H1 (cell line): ENCODE measurements at regions not wholly inside any gene's neighbourhood (a gene's known extent, or its start where the extent isn't known, plus 50 kb on each side); places are given as distances from the start of the nearest gene placed in this dataset.

Source experiments
- CTCF ChIA-PET: fragments of 300-600 bp; sonication (Branson Sonifier 250); formaldehyde crosslinking; loops from one replicate; lab custom pipeline; 2021; ENCODE audit not compliant: partially characterized antibody; lab: Charles Lee
- POLR2A ChIA-PET: fragments of 300-600 bp; sonication (Branson Sonifier 250); formaldehyde crosslinking; loops from one replicate; lab custom pipeline; 2021; ENCODE audit warnings: inconsistent platforms; ENCODE audit not compliant: partially characterized antibody; lab: Charles Lee
- DNase-seq, 2 experiments: peaks; one replicate each; pipeline versions ENCODE4 v3.0.0 to v3.0.0-alpha.2; 2010 to 2022; ENCODE audit warnings: low spot score in 2 of 2, low read depth in 1 of 2, mixed read lengths in 1 of 2
- FAIRE-seq: peaks from 2 replicates; lab custom pipeline; 2011; peaks lifted over from hg19 to GRCh38; lab: Jason Lieb, UNC
- H2AFZ ChIP-seq: 2 replicates; pipeline ENCODE4 v1.8.1; 2012; ENCODE audit warnings: low read length, inconsistent platforms
- H2AK5ac ChIP-seq: 2 replicates; pipeline ENCODE4 v1.6.1; 2013; ENCODE audit warnings: low read depth, low read length
- H2BK120ac ChIP-seq: replicated peaks from 2 replicates; pipeline ENCODE3; 2013; ENCODE audit warnings: low read depth, low read length, inconsistent platforms
- H2BK12ac ChIP-seq: 2 replicates; pipeline ENCODE4 v1.6.1; 2013; ENCODE audit warnings: low read depth, low read length
- H2BK15ac ChIP-seq: 2 replicates; pipeline ENCODE4 v1.6.1; 2013; ENCODE audit warnings: low read length
- H2BK20ac ChIP-seq: 2 replicates; pipeline ENCODE4 v1.6.1; 2013; ENCODE audit warnings: low read length
- H2BK5ac ChIP-seq: 2 replicates; pipeline ENCODE4 v1.6.1; 2013; ENCODE audit warnings: low read depth, low read length
- H3K14ac ChIP-seq: 2 replicates; pipeline ENCODE4 v1.6.1; 2013; ENCODE audit warnings: inconsistent platforms; ENCODE audit not compliant: insufficient read length
- H3K18ac ChIP-seq: 2 replicates; pipeline ENCODE4 v1.6.1; 2013; ENCODE audit warnings: low read length; ENCODE audit errors: extremely low read depth
- H3K23ac ChIP-seq: 2 replicates; pipeline ENCODE4 v1.6.1; 2013; ENCODE audit warnings: inconsistent platforms; ENCODE audit not compliant: insufficient read length
- H3K23me2 ChIP-seq: 2 replicates; pipeline ENCODE4 v1.6.1; 2013; ENCODE audit warnings: low read depth, low read length
- H3K27ac ChIP-seq: 2 replicates; pipeline ENCODE4 v1.6.1; 2011; ENCODE audit warnings: low read depth, low read length, inconsistent platforms
- H3K27me3 ChIP-seq, 4 experiments: replicated peaks in 1 of 4; 1 replicate in 1 of 4; 2 replicates in 3 of 4; pipeline versions ENCODE4 v1.6.1 to v1.8.1; 2011 to 2013; ENCODE audit warnings: low read length in 3 of 4, mild to moderate bottlenecking in 3 of 4, inconsistent platforms in 2 of 4, mixed read lengths in 2 of 4, moderate library complexity in 1 of 4; ENCODE audit not compliant: control insufficient read depth in 3 of 4, insufficient read depth in 3 of 4; ENCODE audit errors: extremely low read depth in 1 of 4
- H3K36me3 ChIP-seq, 4 experiments: 2 replicates each; pipeline versions ENCODE4 v1.6.1 to v1.8.1; 2011 to 2013; ENCODE audit warnings: mild to moderate bottlenecking in 4 of 4, low read length in 3 of 4, moderate library complexity in 2 of 4, control low read depth in 1 of 4, inconsistent platforms in 1 of 4; ENCODE audit not compliant: insufficient read depth in 4 of 4, control insufficient read depth in 2 of 4
- H3K4ac ChIP-seq: replicated peaks from 2 replicates; pipeline ENCODE3; 2013; ENCODE audit warnings: low read length, low read depth, mixed read lengths, inconsistent platforms; ENCODE audit not compliant: insufficient read length
- H3K4me1 ChIP-seq, 4 experiments: replicated peaks in 1 of 4; 1 replicate in 1 of 4; 2 replicates in 3 of 4; pipeline versions ENCODE4 v1.6.1 to v1.8.1; 2011 to 2013; ENCODE audit warnings: low read length in 3 of 4, inconsistent platforms in 2 of 4, mixed read lengths in 1 of 4; ENCODE audit not compliant: insufficient read depth in 4 of 4, control insufficient read depth in 3 of 4
- H3K4me2 ChIP-seq, 2 experiments: 2 replicates each; pipeline versions ENCODE4 v1.6.1 to v1.8.1; 2011 to 2013; ENCODE audit warnings: low read depth in 2 of 2, low read length in 2 of 2, control low read depth in 1 of 2, inconsistent platforms in 1 of 2, mild to moderate bottlenecking in 1 of 2; ENCODE audit not compliant: insufficient read depth in 1 of 2
- H3K4me3 ChIP-seq, 4 experiments: fragments of 200-600, 300-600 bp in 1 of 4; sonication (generic), shearing (Covaris generic), sonication (Bioruptor Twin) in 1 of 4; 2 replicates each; pipeline versions ENCODE4 v1.5.1 to v1.8.1; 2011 to 2016; ENCODE audit warnings: low read length in 4 of 4, low read depth in 3 of 4, control low read depth in 2 of 4, inconsistent platforms in 2 of 4, mild to moderate bottlenecking in 2 of 4, mixed read lengths in 1 of 4, moderate library complexity in 1 of 4; ENCODE audit not compliant: insufficient read depth in 2 of 4; ENCODE audit errors: extremely low read depth in 1 of 4
- H3K56ac ChIP-seq: replicated peaks from 2 replicates; pipeline ENCODE3; 2013; ENCODE audit warnings: low read depth, mild to moderate bottlenecking, mixed read lengths, low read length, inconsistent platforms; ENCODE audit not compliant: insufficient read length
- H3K79me1 ChIP-seq: 2 replicates; pipeline ENCODE4 v1.6.1; 2013; ENCODE audit warnings: low read depth, low read length, control low read depth
- H3K79me2 ChIP-seq, 2 experiments: 2 replicates each; pipeline versions ENCODE4 v1.6.1 to v1.8.1; 2012 to 2013; ENCODE audit warnings: low read length in 2 of 2, mild to moderate bottlenecking in 2 of 2, inconsistent platforms in 1 of 2; ENCODE audit not compliant: insufficient read depth in 2 of 2, control insufficient read depth in 1 of 2
- H3K9ac ChIP-seq, 4 experiments: replicated peaks in 1 of 4; 1 replicate in 1 of 4; 2 replicates in 3 of 4; pipeline versions ENCODE4 v1.6.1 to v1.8.1; 2011 to 2013; ENCODE audit warnings: low read depth in 3 of 4, low read length in 3 of 4, control low read depth in 2 of 4, mild to moderate bottlenecking in 2 of 4, moderate library complexity in 2 of 4, inconsistent platforms in 1 of 4; ENCODE audit errors: extremely low read depth in 1 of 4
- H3K9me3 ChIP-seq, 2 experiments: 2 replicates each; pipeline versions ENCODE4 v1.6.1 to v1.8.1; 2012 to 2013; ENCODE audit warnings: mild to moderate bottlenecking in 2 of 2, moderate library complexity in 2 of 2, control low read depth in 1 of 2, inconsistent platforms in 1 of 2, low read depth in 1 of 2, low read length in 1 of 2, mixed read lengths in 1 of 2; ENCODE audit not compliant: insufficient read depth in 2 of 2
- H4K20me1 ChIP-seq, 2 experiments: replicated peaks in 1 of 2; 2 replicates each; pipeline versions ENCODE3 to v1.8.1; 2011 to 2013; ENCODE audit warnings: inconsistent platforms in 2 of 2, low read length in 2 of 2, mild to moderate bottlenecking in 1 of 2; ENCODE audit not compliant: insufficient read depth in 2 of 2, control insufficient read depth in 1 of 2
- H4K5ac ChIP-seq: 2 replicates; pipeline ENCODE4 v1.6.1; 2013; ENCODE audit warnings: low read length, low read depth, mixed read lengths, inconsistent platforms; ENCODE audit not compliant: insufficient read length
- H4K8ac ChIP-seq: 2 replicates; pipeline ENCODE4 v1.8.0; 2013; ENCODE audit warnings: mild to moderate bottlenecking, moderate library complexity, low read length, inconsistent platforms; ENCODE audit not compliant: insufficient read depth; ENCODE audit errors: extremely low read depth
- H4K91ac ChIP-seq: replicated peaks from 2 replicates; pipeline ENCODE3; 2013; ENCODE audit warnings: low read length, mixed read lengths, inconsistent platforms; ENCODE audit not compliant: insufficient read length
- BACH1 ChIP-seq: IDR thresholded peaks from 2 replicates; pipeline ENCODE4 v1.6.1; 2012; ENCODE audit warnings: low read length, improper control_type of control experiment
- BRCA1 ChIP-seq: IDR thresholded peaks from 2 replicates; pipeline ENCODE4 v1.6.1; 2012; ENCODE audit warnings: low read depth, low read length, improper control_type of control experiment
- CREB1 ChIP-seq: IDR thresholded peaks from 2 replicates; pipeline ENCODE4 v1.6.1; 2012; ENCODE audit warnings: inconsistent platforms
- FOSL1 ChIP-seq: IDR thresholded peaks from 2 replicates; pipeline ENCODE4 v1.6.1; 2011; ENCODE audit warnings: mild to moderate bottlenecking, low read depth, low read length, moderate library complexity; ENCODE audit not compliant: insufficient read depth
- JUND ChIP-seq: IDR thresholded peaks from 2 replicates; pipeline ENCODE4 v1.6.1; 2011; ENCODE audit warnings: mild to moderate bottlenecking, improper control_type of control experiment, low read length
- KDM5A ChIP-seq: fragments of 200-600 bp; IDR thresholded peaks from 2 replicates; pipeline ENCODE4 v1.7.1; 2012; ENCODE audit warnings: mild to moderate bottlenecking, low read length, inconsistent platforms, mixed read lengths
- NANOG ChIP-seq: IDR thresholded peaks from 2 replicates; pipeline ENCODE4 v1.6.1; 2011; ENCODE audit warnings: low read length, low read depth, mild to moderate bottlenecking, inconsistent platforms; ENCODE audit not compliant: insufficient read depth, poor library complexity, severe bottlenecking
- SP2 ChIP-seq: IDR thresholded peaks from 2 replicates; pipeline ENCODE4 v1.6.1; 2012; ENCODE audit warnings: mild to moderate bottlenecking, low read length, inconsistent platforms
- SUZ12 ChIP-seq: fragments of 200-600 bp; sonication (generic); IDR thresholded peaks from 2 replicates; pipeline ENCODE4 v1.6.1; 2012; ENCODE audit warnings: mild to moderate bottlenecking, inconsistent platforms, low read length, moderate library complexity, mixed read lengths
- WGBS, 2 experiments: shearing (Covaris generic) in 1 of 2; methylation state at CpG; one replicate each; pipeline versions ENCODE4 v1.1.6 to v1.1.7; 2013 to 2015; ENCODE audit warnings: low lambda C conversion rate in 2 of 2, mixed read lengths in 2 of 2, inconsistent platforms in 1 of 2, low coverage in 1 of 2, missing lambda C conversion rate in 1 of 2; ENCODE audit not compliant: insufficient replicate concordance in 2 of 2, insufficient coverage in 1 of 2, insufficient read length in 1 of 2; ENCODE audit errors: extremely low coverage in 1 of 2, missing lambda C conversion rate in 1 of 2; 5-methylcytosine and 5-hydroxymethylcytosine counted together

DNA sequence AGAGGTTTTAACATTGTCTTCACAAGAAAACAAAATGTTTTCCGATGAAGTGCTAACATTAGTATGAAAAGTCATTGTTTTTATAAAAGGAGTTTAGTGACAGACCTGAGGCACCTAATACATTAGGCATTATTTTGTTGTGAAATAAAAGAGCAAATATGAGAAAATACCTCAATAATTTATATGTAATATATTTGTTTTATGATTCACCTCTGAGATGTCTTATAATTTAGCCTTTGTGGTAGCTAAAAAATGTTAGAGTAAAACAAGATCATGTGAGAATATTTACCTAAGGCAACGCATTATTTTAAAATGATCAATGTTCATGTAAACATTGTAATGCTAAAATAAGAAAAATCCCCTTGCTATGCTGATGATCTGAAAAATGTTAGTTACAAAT is 100.9 kb upstream of the WDFY3 start:
- DNase-seq (no peak), FAIRE-seq (no peak)
- H2BK12ac ChIP-seq, result no peak overlapping the region
- H2BK120ac ChIP-seq, result no peak overlapping the region
- H3K9me3 ChIP-seq, result no peaks in the 10 kb centered on the region
- WGBS, 2 experiments, result 85% methylated on average over 2 of the region's 2 CpGs; no CpG with 5 or more reads in 1 of the 2 experiments
- no peak overlapping the region for H3K4me2 ChIP-seq
- no peak overlapping the region for H4K8ac ChIP-seq
- no peak overlapping the region for H3K9ac ChIP-seq
- no peak overlapping the region for H4K91ac ChIP-seq
- no peak overlapping the region for H3K18ac ChIP-seq
- no peaks in the 10 kb centered on the region for H3K79me2 ChIP-seq
- H3K56ac ChIP-seq, result no peak overlapping the region
- H3K23me2 ChIP-seq, result no peaks in the 10 kb centered on the region
- H2AK5ac ChIP-seq, result no peak overlapping the region
- TF ChIP-seq KDM5A, result no peak
- no peak for TF ChIP-seq SP2
- TF ChIP-seq NANOG, result no peak
- TF ChIP-seq CREB1, result no peak
- TF ChIP-seq BACH1, result no peak
- no peak for TF ChIP-seq JUND
- TF ChIP-seq BRCA1, result no peak
- no peak for TF ChIP-seq FOSL1
- no peak for TF ChIP-seq SUZ12
- no peak overlapping the region for H3K23ac ChIP-seq
- H4K5ac ChIP-seq, result no peak overlapping the region
- no peak overlapping the region for H2BK15ac ChIP-seq
- no peaks in the 10 kb centered on the region for H3K36me3 ChIP-seq
- no peak overlapping the region for H3K4ac ChIP-seq
- H2AFZ ChIP-seq, result no peak overlapping the region
- no peak overlapping the region for H3K4me3 ChIP-seq
- no peak overlapping the region for H2BK20ac ChIP-seq
- no peaks in the 10 kb centered on the region for H3K79me1 ChIP-seq
- no peaks in the 10 kb centered on the region for H3K27me3 ChIP-seq
- no peak overlapping the region for H3K27ac ChIP-seq
- H4K20me1 ChIP-seq, result no peaks in the 10 kb centered on the region
- no peak overlapping the region for H2BK5ac ChIP-seq
- ChIA-PET CTCF (interaction anchor here (2.5 to 2.9 kb wide), 2 partner anchors 16 to 17 kb away, joined by 11 to 15 read pairs; no protein-coding TSS in a partner anchor), POLR2A (no interaction called here)
- H3K4me1 ChIP-seq, result no peaks in the 10 kb centered on the region; a peak in 1 of 7 replicates
- H3K14ac ChIP-seq, result no peak overlapping the region
